ENCODE measurements at regions not wholly inside any gene's neighbourhood (a gene's known extent, or its start where the extent isn't known, plus 50 kb on each side); places are given as distances from the start of the nearest gene placed in this dataset.

DNA sequence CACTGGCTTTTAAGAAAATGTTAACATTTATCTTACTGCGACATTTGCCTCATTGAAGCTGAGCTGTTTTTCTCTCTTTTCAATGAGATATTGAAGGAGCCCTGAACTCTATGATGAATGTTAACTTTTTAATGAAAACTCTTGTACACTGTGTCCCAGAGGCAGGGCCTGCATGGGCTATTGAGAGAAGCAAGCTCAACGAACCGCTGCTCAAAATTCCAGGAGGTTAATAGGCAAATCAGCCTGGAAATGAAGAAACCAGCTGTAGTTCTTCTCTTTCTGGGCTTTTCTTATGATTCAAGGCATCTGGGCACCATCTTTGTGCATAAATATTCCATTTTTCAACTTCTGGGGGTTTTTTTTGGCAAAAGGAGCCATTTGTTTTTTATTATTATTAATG, 168.4 kb upstream of the NPVF start:
- H3K9me3 ChIP-seq (ENCODE audit: low read length) = no peaks in the 10 kb centered on the region
- H3K4me2 ChIP-seq (ENCODE audit: low read length) = no peak overlapping the region
- no peaks in the 10 kb centered on the region for H3K9me2 ChIP-seq (ENCODE audit: insufficient read depth, low read length)
- no peak for TF ChIP-seq SMC3 (conservative IDR thresholded peaks at IDR 0.05; ENCODE audit: poor library complexity)
- TF ChIP-seq RAD21 (conservative IDR thresholded peaks at IDR 0.05) = no peak
- TF ChIP-seq POLR2AphosphoS5 (IDR thresholded peaks at IDR 0.05) = no peak
- TF ChIP-seq EZH2 (IDR thresholded peaks at IDR 0.05; ENCODE audit: borderline replicate concordance, insufficient read depth, low read length, poor library complexity, severe bottlenecking) = no peak
- no peak for TF ChIP-seq MXI1 (conservative IDR thresholded peaks at IDR 0.05; ENCODE audit: poor library complexity, severe bottlenecking)
- no peak overlapping the region for H2AFZ ChIP-seq (ENCODE audit: low read depth, low read length)
- H3K27me3 ChIP-seq (ENCODE audit: insufficient read depth, low read depth, low read length) = no peaks in the 10 kb centered on the region
- no peak overlapping the region for H3K27ac ChIP-seq (ENCODE audit: low read length)
- no peaks in the 10 kb centered on the region for H3K79me2 ChIP-seq (replicated peaks; ENCODE audit: insufficient read depth, low read length)
- H3F3A ChIP-seq (ENCODE audit: insufficient read depth, low read length, poor library complexity, severe bottlenecking) = no peaks in the 10 kb centered on the region
- no peaks in the 10 kb centered on the region for H4K20me1 ChIP-seq (ENCODE audit: insufficient read depth)
- H3K9ac ChIP-seq (ENCODE audit: low read length) = no peak overlapping the region
- no peaks in the 10 kb centered on the region for H3K36me3 ChIP-seq (ENCODE audit: insufficient read depth, low read length)
- H3K4me3 ChIP-seq (ENCODE audit: low read length) = no peak overlapping the region

DNA sequence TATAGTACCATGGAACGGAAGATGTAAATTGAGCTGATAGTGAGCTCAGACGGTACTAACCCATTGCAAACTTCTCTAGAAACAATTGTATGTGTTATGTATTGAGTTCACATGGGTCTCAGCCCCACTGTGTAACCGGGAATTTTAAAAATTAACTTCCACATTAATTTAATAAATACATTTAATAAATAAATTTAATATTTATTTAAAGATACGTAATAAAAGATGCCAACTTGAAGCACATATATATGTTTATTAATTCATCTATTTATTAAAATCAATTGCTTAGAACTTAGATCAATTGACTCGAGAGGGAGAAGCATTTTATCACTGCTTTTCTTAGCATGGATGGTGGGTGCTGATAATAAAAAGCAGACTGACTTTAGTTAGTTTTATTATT, 170.1 kb upstream of the NPVF start:
- no peak overlapping the region for H3K9ac ChIP-seq (ENCODE audit: low read length)
- H3K27ac ChIP-seq (ENCODE audit: low read length) = no peak overlapping the region
- no peaks in the 10 kb centered on the region for H3K9me3 ChIP-seq (ENCODE audit: low read length)
- no peak overlapping the region for H2AFZ ChIP-seq (ENCODE audit: low read depth, low read length)
- no peaks in the 10 kb centered on the region for H4K20me1 ChIP-seq (ENCODE audit: insufficient read depth)
- H3F3A ChIP-seq (ENCODE audit: insufficient read depth, low read length, poor library complexity, severe bottlenecking) = no peaks in the 10 kb centered on the region
- H3K4me3 ChIP-seq (ENCODE audit: low read length) = no peak overlapping the region
- no peak overlapping the region for H3K4me2 ChIP-seq (ENCODE audit: low read length)
- no peak for TF ChIP-seq POLR2AphosphoS5 (IDR thresholded peaks at IDR 0.05)
- no peak for TF ChIP-seq TAF1 (IDR thresholded peaks at IDR 0.05; ENCODE audit: low read depth)
- TF ChIP-seq, protein P1, sequence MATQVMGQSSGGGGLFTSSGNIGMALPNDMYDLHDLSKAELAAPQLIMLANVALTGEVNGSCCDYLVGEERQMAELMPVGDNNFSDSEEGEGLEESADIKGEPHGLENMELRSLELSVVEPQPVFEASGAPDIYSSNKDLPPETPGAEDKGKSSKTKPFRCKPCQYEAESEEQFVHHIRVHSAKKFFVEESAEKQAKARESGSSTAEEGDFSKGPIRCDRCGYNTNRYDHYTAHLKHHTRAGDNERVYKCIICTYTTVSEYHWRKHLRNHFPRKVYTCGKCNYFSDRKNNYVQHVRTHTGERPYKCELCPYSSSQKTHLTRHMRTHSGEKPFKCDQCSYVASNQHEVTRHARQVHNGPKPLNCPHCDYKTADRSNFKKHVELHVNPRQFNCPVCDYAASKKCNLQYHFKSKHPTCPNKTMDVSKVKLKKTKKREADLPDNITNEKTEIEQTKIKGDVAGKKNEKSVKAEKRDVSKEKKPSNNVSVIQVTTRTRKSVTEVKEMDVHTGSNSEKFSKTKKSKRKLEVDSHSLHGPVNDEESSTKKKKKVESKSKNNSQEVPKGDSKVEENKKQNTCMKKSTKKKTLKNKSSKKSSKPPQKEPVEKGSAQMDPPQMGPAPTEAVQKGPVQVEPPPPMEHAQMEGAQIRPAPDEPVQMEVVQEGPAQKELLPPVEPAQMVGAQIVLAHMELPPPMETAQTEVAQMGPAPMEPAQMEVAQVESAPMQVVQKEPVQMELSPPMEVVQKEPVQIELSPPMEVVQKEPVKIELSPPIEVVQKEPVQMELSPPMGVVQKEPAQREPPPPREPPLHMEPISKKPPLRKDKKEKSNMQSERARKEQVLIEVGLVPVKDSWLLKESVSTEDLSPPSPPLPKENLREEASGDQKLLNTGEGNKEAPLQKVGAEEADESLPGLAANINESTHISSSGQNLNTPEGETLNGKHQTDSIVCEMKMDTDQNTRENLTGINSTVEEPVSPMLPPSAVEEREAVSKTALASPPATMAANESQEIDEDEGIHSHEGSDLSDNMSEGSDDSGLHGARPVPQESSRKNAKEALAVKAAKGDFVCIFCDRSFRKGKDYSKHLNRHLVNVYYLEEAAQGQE (IDR thresholded peaks at IDR 0.05; ENCODE audit: borderline replicate concordance) = no peak
- no peak for TF ChIP-seq MXI1 (conservative IDR thresholded peaks at IDR 0.05; ENCODE audit: poor library complexity, severe bottlenecking)
- TF ChIP-seq, protein P2, sequence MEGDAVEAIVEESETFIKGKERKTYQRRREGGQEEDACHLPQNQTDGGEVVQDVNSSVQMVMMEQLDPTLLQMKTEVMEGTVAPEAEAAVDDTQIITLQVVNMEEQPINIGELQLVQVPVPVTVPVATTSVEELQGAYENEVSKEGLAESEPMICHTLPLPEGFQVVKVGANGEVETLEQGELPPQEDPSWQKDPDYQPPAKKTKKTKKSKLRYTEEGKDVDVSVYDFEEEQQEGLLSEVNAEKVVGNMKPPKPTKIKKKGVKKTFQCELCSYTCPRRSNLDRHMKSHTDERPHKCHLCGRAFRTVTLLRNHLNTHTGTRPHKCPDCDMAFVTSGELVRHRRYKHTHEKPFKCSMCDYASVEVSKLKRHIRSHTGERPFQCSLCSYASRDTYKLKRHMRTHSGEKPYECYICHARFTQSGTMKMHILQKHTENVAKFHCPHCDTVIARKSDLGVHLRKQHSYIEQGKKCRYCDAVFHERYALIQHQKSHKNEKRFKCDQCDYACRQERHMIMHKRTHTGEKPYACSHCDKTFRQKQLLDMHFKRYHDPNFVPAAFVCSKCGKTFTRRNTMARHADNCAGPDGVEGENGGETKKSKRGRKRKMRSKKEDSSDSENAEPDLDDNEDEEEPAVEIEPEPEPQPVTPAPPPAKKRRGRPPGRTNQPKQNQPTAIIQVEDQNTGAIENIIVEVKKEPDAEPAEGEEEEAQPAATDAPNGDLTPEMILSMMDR (IDR thresholded peaks at IDR 0.05; ENCODE audit: poor library complexity, severe bottlenecking) = no peak
- no peak for TF ChIP-seq EP300 (conservative IDR thresholded peaks at IDR 0.05; ENCODE audit: poor library complexity, severe bottlenecking)
- no peak for TF ChIP-seq EZH2 (IDR thresholded peaks at IDR 0.05; ENCODE audit: borderline replicate concordance, insufficient read depth, low read length, poor library complexity, severe bottlenecking)
- H3K36me3 ChIP-seq (ENCODE audit: insufficient read depth, low read length) = no peaks in the 10 kb centered on the region
- H3K79me2 ChIP-seq (replicated peaks; ENCODE audit: insufficient read depth, low read length) = no peaks in the 10 kb centered on the region
- no peaks in the 10 kb centered on the region for H3K27me3 ChIP-seq (ENCODE audit: insufficient read depth, low read depth, low read length)
- H3K9me2 ChIP-seq (ENCODE audit: insufficient read depth, low read length) = no peaks in the 10 kb centered on the region

Measured in neural cell (in vitro differentiated cells).